GM23248 (cell line): ENCODE measurements at regions not wholly inside any gene's neighbourhood (a gene's known extent, or its start where the extent isn't known, plus 50 kb on each side); places are given as distances from the start of the nearest gene placed in this dataset.

ENCODE experiments used
- DNase-seq: peaks from one replicate; pipeline ENCODE4 v3.0.0-alpha.2; 2015
- H2AFZ ChIP-seq: fragments of 200-600 bp; sonication (generic); 2 replicates; pipeline ENCODE4 v1.6.1; 2016; ENCODE audit warnings: antibody characterized with exemption
- H3F3A ChIP-seq: fragments of 200-600 bp; sonication (generic); 2 replicates; pipeline ENCODE4 v1.6.1; 2016; ENCODE audit warnings: mild to moderate bottlenecking, antibody characterized with exemption, mixed run types; ENCODE audit not compliant: insufficient read depth
- H3K27ac ChIP-seq: fragments of 200-600 bp; sonication (generic); 2 replicates; pipeline ENCODE4 v1.5.1; 2016; ENCODE audit warnings: mild to moderate bottlenecking
- H3K27me3 ChIP-seq: fragments of 200-600 bp; sonication (generic); replicated peaks from 2 replicates; pipeline ENCODE4 v1.6.1; 2016; ENCODE audit warnings: mild to moderate bottlenecking; ENCODE audit not compliant: insufficient read depth
- H3K36me3 ChIP-seq: fragments of 200-600 bp; sonication (generic); 2 replicates; pipeline ENCODE4 v1.6.1; 2016; ENCODE audit warnings: low read depth, mild to moderate bottlenecking
- H3K4me1 ChIP-seq: fragments of 200-600 bp; sonication (generic); 2 replicates; pipeline ENCODE4 v1.6.1; 2016; ENCODE audit warnings: mild to moderate bottlenecking; ENCODE audit not compliant: insufficient read depth
- H3K4me2 ChIP-seq: fragments of 200-600 bp; sonication (generic); one replicate; pipeline ENCODE4 v1.6.1; 2016; ENCODE audit warnings: mild to moderate bottlenecking; ENCODE audit not compliant: unreplicated experiment
- H3K4me3 ChIP-seq: fragments of 200-600 bp; sonication (generic); 2 replicates; pipeline ENCODE4 v1.5.1; 2016; ENCODE audit warnings: mild to moderate bottlenecking
- H3K79me2 ChIP-seq: fragments of 200-600 bp; sonication (generic); 2 replicates; pipeline ENCODE4 v1.6.1; 2016; ENCODE audit warnings: mild to moderate bottlenecking; ENCODE audit not compliant: insufficient read depth
- H3K9ac ChIP-seq: fragments of 200-600 bp; sonication (generic); 2 replicates; pipeline ENCODE4 v1.6.1; 2016; ENCODE audit warnings: mild to moderate bottlenecking
- H3K9me2 ChIP-seq: fragments of 200-600 bp; sonication (generic); 2 replicates; pipeline ENCODE4 v1.6.1; 2016; ENCODE audit warnings: mixed run types, mild to moderate bottlenecking, moderate library complexity; ENCODE audit not compliant: insufficient read depth
- H3K9me3 ChIP-seq: fragments of 200-600 bp; sonication (generic); one replicate; pipeline ENCODE4 v1.6.1; 2017; ENCODE audit warnings: low read depth
- H4K20me1 ChIP-seq: fragments of 200-600 bp; sonication (generic); 2 replicates; pipeline ENCODE4 v1.6.0; 2016; ENCODE audit not compliant: insufficient read depth
- EZH2 ChIP-seq: fragments of 200-600 bp; sonication (generic); IDR thresholded peaks from 2 replicates; pipeline ENCODE4 v1.6.1; 2018; ENCODE audit warnings: antibody characterized with exemption, mild to moderate bottlenecking; ENCODE audit not compliant: insufficient read depth, poor library complexity, severe bottlenecking
- EZH2phosphoT487 ChIP-seq: fragments of 200-600 bp; sonication (generic); IDR thresholded peaks from 2 replicates; pipeline ENCODE4 v1.6.1; 2018; ENCODE audit warnings: antibody characterized with exemption, moderate library complexity, mild to moderate bottlenecking, low read depth; ENCODE audit not compliant: insufficient read depth
- WGBS, 2 experiments: methylation state at CpG; one replicate each; pipeline ENCODE4 v1.1.6; 2015 to 2017; ENCODE audit warnings: low lambda C conversion rate in 2 of 2, low coverage in 1 of 2; ENCODE audit errors: missing lambda C conversion rate in 2 of 2; 5-methylcytosine and 5-hydroxymethylcytosine counted together
- in situ Hi-C: fragments of 300-500 bp; cut with MboI; formaldehyde crosslinking; loops from 2 replicates; pipeline ENCODE4 v1.15.0; 2020

DNA sequence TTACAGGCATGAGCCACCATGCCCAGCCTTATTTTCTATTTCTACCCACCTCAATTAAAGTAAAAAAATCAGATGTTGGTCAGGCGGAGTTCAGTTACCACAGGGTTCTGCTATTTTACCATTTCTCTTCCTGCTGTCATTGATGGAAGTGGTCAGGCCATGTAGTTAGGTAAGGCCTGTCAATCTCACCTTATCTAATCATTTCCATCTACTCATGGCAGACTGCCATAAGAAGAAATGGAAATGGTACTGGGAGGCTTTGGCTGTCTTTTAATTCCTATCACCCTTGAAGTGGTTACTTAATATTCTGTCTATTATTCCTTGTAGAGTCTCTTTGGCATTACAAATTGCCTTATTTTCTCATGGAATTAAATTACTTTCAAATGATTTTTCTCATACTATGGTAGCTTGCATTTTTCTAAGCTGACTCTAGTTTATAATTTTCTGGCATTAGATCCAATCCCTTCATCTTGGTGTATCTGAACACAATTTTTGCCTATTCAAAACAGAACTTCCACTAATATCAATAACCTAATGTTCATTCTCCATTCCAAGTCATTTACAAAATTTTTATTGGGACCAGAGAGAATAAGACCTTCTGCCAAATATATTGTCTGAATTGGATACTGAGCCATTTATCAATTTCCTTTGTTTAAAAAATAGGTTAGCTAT is 198.7 kb downstream of the DACT1 start:
- Histone ChIP-seq H3K9ac (no peak overlapping the region), H3K9me2 (no peaks in the 10 kb centered on the region), H3K4me1 (no peaks in the 10 kb centered on the region), H2AFZ (no peak overlapping the region), H3F3A (no peaks in the 10 kb centered on the region), H3K4me3 (no peak overlapping the region), H4K20me1 (no peaks in the 10 kb centered on the region), H3K79me2 (no peaks in the 10 kb centered on the region), H3K27ac (no peak overlapping the region), H3K27me3 (no peaks in the 10 kb centered on the region), H3K4me2 (no peak overlapping the region), H3K9me3 (no peaks in the 10 kb centered on the region), H3K36me3 (no peaks in the 10 kb centered on the region)
- DNase-seq = no peak
- TF ChIP-seq EZH2phosphoT487 (no peak), EZH2 (no peak)
- in situ Hi-C loops = no loop called here
- WGBS, 2 experiments = 86 to 93% methylated on average over 1 of the region's 1 CpG

DNA sequence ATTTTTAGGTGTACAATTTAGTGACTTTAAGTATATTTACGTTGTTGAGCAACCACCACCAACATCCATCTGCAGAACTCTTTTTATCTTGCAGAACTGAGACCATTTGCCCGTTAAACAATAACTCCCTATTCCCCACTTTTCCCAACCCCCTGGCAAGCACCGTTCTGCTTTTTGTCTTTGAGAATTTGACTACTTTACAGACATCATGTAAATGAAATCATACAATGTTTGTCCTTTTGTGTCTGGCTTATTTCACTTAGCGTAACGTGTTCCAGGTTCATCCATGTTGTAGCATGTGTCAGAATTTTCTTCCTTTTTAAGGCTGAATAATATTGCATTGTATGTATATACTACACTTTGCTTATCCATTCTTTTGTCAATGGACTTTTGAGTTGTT is 201.5 kb downstream of the DACT1 start:
- no peak overlapping the region for H3K9ac ChIP-seq
- H3K27ac ChIP-seq = no peak overlapping the region
- no peaks in the 10 kb centered on the region for H3K9me3 ChIP-seq
- in situ Hi-C loops = no loop called here
- H3K9me2 ChIP-seq = no peaks in the 10 kb centered on the region
- H3K36me3 ChIP-seq = no peaks in the 10 kb centered on the region
- no peaks in the 10 kb centered on the region for H3F3A ChIP-seq
- no peak for DNase-seq
- H3K27me3 ChIP-seq = no peaks in the 10 kb centered on the region
- H3K79me2 ChIP-seq = no peaks in the 10 kb centered on the region
- no peak overlapping the region for H2AFZ ChIP-seq
- 72 to 76% methylated on average over 5 of the region's 5 CpGs for WGBS, 2 experiments
- H3K4me2 ChIP-seq = no peak overlapping the region
- H4K20me1 ChIP-seq = no peaks in the 10 kb centered on the region
- H3K4me1 ChIP-seq = no peaks in the 10 kb centered on the region
- TF ChIP-seq EZH2phosphoT487 (no peak), EZH2 (no peak)
- H3K4me3 ChIP-seq = no peak overlapping the region

DNA sequence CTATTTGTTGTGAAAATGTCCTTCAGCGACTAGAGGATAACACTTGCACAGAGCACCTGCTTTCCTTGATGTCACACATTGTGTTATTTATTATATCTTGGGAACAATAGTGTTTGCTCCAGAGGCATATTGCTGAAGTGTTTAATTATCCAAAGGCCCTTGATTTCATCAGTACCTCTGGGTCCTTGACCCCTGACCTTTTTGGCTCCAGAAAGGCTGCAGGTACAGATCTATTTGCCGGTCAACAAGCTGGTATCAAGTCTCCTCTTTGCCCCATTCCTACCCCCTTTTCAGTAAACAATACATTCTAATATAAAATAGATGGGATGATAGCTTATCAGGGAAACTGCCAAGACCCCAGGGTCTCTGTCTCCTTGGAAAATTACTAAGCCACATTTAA is 206.8 kb downstream of the DACT1 start:
- no peaks in the 10 kb centered on the region for H3F3A ChIP-seq
- no peak overlapping the region for H3K27ac ChIP-seq
- H3K4me1 ChIP-seq = no peaks in the 10 kb centered on the region
- H4K20me1 ChIP-seq = no peaks in the 10 kb centered on the region
- no peaks in the 10 kb centered on the region for H3K36me3 ChIP-seq
- no peak for DNase-seq
- no peak for TF ChIP-seq EZH2phosphoT487
- no peak for TF ChIP-seq EZH2
- in situ Hi-C loops = no loop called here
- no peak overlapping the region for H3K4me3 ChIP-seq
- H3K27me3 ChIP-seq = no peaks in the 10 kb centered on the region
- H3K4me2 ChIP-seq = no peak overlapping the region
- no peak overlapping the region for H3K9ac ChIP-seq
- 90 to 92% methylated on average over 2 of the region's 2 CpGs for WGBS, 2 experiments
- no peaks in the 10 kb centered on the region for H3K9me2 ChIP-seq
- H3K9me3 ChIP-seq = no peaks in the 10 kb centered on the region
- H3K79me2 ChIP-seq = no peaks in the 10 kb centered on the region
- H2AFZ ChIP-seq = no peak overlapping the region

- no peaks in the 10 kb centered on the region for H3K27me3 ChIP-seq
- TF ChIP-seq EZH2 (no peak), EZH2phosphoT487 (no peak)
- H3K36me3 ChIP-seq = no peaks in the 10 kb centered on the region
- no peaks in the 10 kb centered on the region for H3K9me3 ChIP-seq
- H3K9ac ChIP-seq = no peak overlapping the region
- no peak overlapping the region for H3K4me2 ChIP-seq
- in situ Hi-C loops = no loop called here
- no peak overlapping the region for H3K4me3 ChIP-seq
- no peak overlapping the region for H3K27ac ChIP-seq
- H3K9me2 ChIP-seq = no peaks in the 10 kb centered on the region
- H4K20me1 ChIP-seq = no peaks in the 10 kb centered on the region
- H3F3A ChIP-seq = no peaks in the 10 kb centered on the region
- no peaks in the 10 kb centered on the region for H3K4me1 ChIP-seq
- no peak overlapping the region for H2AFZ ChIP-seq
- no peak for DNase-seq
- WGBS, 2 experiments = 81 to 87% methylated on average over 5 of the region's 5 CpGs
- H3K79me2 ChIP-seq = no peaks in the 10 kb centered on the region
Measured at GRCh38 chr14:58846682-58847465, 209.1 kb downstream of the DACT1 start.
